A204.1 (cell line): ENCODE measurements at regions not wholly inside any gene's neighbourhood (a gene's known extent, or its start where the extent isn't known, plus 50 kb on each side); places are given as distances from the start of the nearest gene placed in this dataset.
"Not testable (repeated sequence)": the region's sequence is repeated elsewhere in the genome, so short reads cannot be mapped to it uniquely, and the experiment has no call there.

Experiments
- FAIRE-seq: peaks from 2 replicates; lab custom pipeline; 2012; peaks lifted over from hg19 to GRCh38; lab: Jason Lieb, UNC

- FAIRE-seq, result no peak
These were observed 235.3 kb downstream of the GPAT3 start for GRCh38 chr4:83771113-83771705.

DNA sequence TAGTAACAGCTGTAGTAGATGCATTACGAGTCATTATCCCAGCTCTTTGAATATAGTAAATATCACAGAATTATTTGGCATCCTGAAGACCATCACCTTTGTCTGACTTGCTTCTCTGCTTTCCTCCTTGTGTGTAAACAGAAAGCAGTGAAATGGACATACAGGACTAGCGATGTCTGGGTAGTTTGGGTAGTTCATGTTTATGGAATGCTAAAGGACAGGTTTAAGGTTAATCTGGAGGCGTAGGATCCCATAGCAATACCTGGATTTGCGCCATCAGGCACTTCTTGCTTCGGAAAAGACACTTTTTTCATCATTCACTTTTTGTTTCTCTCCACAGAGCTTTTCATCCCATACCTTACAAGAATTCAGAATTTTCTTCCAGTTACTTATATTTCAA, 232.2 kb downstream of the GPAT3 start:
- FAIRE-seq, result no peak

- FAIRE-seq, result no peak
These were observed 231.2 kb downstream of the GPAT3 start for GRCh38 chr4:83767067-83767466.

DNA sequence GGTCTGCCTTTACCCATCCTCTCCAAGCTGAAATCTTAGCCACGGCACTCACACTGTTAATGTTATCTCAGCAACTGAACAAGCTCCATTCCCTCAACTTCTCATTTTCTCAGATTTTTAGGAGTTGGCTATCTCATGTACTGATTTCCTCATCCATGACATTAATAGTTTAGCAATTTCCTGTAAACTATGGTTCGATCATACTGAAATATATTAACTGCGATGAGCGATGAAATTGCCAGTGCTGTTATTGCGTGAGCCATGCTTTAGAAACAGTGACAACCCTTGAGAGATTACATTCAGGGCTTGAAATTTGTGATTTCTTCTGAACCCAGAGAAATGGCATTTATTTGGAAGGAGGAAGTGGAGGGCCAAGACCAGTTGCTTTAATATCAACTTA, 223.7 kb downstream of the GPAT3 start:
- FAIRE-seq, result no peak

- no peak for FAIRE-seq
These were observed 222.4 kb downstream of the GPAT3 start for GRCh38 chr4:83758285-83758684.

DNA sequence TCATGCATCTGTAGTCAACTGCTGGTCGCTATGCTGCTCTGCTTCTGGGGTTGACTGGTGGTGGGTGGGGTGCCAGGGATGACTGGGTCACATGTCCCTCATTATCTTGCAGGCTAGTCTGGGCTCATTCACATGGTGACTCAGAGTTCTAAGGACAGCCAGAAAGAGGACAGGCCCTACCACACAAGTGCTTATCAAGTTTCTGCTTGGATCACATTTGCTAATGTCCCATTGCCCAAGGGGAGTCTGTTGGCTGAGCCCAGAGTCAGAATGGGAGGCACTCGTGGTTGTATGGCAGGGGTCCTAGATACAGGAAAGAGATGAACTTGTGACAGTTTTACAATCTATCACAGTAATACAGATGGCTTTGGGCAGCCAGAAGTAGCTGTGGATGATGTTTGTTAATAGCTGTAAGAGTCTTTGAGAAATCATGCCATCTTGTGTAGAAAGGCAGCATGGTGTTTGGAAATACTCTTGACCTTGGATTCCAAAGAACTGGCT, 221.3 kb downstream of the GPAT3 start:
- no peak for FAIRE-seq

DNA sequence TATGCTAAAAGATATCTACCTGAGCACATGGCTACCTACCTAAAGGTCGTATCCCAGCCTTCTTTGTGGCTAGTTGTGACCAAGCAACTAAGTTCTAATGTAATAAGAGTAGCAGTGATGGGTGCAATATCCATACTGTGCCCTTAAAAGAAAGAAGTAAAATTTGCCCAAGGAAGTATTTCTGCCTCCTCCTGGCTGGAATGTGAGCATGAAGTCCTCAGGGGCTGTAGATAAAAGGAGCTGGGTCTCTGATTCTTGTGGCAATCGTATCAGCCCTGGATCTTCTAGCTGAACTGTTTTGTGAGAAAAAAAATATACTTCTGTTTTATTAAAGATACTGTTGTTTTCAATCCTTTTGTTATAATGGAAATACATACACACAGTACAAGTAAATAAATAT, 217.4 kb downstream of the GPAT3 start:
- no peak for FAIRE-seq

GRCh38 chr4:83751336-83751949, 215.5 kb downstream of the GPAT3 start:
- FAIRE-seq, result no peak

- no peak for FAIRE-seq
These were observed 212.8 kb downstream of the GPAT3 start for GRCh38 chr4:83748711-83749110.

GRCh38 chr4:83738895-83739294, 203.0 kb downstream of the GPAT3 start:
- no peak for FAIRE-seq

DNA sequence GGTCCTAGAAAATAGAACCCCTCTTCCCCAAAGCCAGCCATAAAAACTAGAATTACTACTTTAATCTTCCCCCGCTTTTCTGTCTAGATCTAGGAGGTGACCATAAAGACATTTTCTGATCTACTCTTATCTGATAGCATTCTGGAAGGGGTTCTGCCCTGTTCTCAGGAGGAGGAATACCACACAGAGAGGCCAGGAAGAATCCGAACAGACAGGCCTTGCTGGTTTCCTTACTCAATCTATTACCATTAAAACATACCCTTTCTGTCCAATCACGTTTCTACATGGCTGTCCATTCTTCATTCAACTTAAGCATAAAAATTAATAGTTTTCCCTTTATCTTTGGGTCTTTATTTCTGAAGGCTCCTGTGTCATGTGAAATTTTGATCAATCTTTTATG, 198.7 kb downstream of the GPAT3 start:
- FAIRE-seq, result no peak

DNA sequence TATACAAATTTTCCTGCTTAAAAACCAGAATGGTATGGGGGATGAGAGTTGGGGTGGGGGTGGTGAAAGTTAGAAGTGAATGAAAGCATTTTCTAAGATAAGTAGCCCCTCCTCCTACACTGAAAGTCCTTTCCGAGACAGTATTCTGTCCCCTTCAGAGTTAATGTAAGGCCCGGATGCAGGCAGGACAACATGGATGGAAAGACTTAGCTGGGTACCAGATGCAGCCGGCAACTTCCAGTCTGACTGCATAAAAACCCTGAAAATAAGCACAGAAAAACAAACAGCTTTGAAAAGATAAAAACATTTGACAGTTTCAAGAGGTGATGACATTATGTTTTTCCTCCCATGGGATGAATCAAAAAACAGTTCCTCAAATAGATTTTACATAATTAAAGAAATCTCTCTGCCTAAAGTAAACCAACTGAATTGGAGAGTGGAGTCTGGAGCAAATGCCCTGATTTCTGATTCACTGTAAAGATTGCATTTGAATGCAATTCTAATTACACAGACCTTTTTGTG, 196.3 kb downstream of the GPAT3 start:
- FAIRE-seq, result no peak

DNA sequence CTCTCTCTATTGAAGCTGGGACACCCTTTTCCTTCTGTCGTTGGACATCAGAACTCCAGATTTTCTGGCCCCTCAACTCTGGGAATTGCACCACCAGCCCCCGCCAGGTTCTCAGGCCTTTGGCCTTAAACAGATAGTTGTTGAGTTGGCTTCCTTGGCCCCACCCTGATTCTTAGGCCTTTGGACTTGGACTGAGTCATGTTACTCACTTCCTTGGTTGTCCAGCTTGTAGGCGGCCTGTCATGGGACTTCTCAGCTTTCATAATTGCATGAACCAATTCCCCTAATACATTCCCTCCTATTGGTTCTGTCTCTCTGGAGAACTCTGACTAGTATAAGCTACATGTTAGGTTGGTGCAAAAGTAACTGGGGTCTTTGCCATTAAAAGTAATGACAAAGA, 195.7 kb downstream of the GPAT3 start:
- no peak for FAIRE-seq

GRCh38 chr4:83730958-83731357, 195.1 kb downstream of the GPAT3 start:
- FAIRE-seq, result not testable (repeated sequence)

- FAIRE-seq, result no peak
These were observed 192.3 kb downstream of the GPAT3 start for GRCh38 chr4:83728191-83728590.

- no peak for FAIRE-seq
These were observed 189.6 kb downstream of the GPAT3 start for GRCh38 chr4:83725336-83726085.

- FAIRE-seq, result no peak
These were observed 188.8 kb downstream of the GPAT3 start for GRCh38 chr4:83724485-83725335.

GRCh38 chr4:83723609-83724008, 187.7 kb downstream of the GPAT3 start:
- no peak for FAIRE-seq

GRCh38 chr4:83722730-83723269, 186.9 kb downstream of the GPAT3 start:
- FAIRE-seq, result no peak

DNA sequence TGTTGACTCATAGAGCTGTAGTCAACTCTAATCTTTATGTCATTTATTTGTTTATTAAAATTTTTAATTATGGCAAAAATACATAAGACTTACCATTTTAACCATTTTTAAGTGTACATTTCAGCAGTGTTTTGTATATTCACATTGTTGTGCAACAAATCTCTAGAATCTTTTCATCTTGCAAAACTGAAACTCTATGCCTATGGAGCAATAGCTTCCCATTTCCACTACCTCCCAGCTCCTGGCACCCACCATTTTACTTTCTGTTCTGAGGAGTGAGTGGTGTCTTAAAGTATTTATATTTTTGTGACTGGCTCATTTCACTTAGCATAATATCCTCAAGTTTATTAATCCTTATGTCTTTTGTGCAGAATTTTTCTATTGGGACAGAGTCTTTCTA, 181.0 kb downstream of the GPAT3 start:
- FAIRE-seq, result no peak

DNA sequence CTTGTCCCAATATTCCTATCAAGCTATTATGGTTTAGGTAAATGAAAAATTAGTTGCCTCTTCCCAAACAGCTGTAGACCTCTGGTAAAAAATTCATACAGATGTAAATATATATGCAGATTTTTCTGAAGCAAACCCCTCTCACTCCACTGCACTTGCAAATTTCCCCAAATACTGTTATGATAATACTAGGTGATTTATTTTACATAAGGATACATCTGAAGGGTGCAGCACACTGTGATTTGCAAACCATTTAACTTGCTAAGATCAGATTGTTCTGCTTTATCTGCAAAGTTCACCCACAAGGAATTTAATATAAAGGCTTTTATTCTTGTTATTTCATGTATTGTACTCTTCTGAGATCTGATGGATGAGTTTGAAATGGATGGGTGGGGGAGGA, 177.0 kb downstream of the GPAT3 start:
- no peak for FAIRE-seq

GRCh38 chr4:83709627-83710026, 173.7 kb downstream of the GPAT3 start:
- FAIRE-seq, result no peak
